ENCODE measurements at regions not wholly inside any gene's neighbourhood (a gene's known extent, or its start where the extent isn't known, plus 50 kb on each side); places are given as distances from the start of the nearest gene placed in this dataset.
"Not testable (repeated sequence)": the region's sequence is repeated elsewhere in the genome, so short reads cannot be mapped to it uniquely, and the experiment has no call there.

GRCh38 chr9:110095776-110096175, 112.2 kb downstream of the C9orf152 start:
- Histone ChIP-seq H3K27ac (peak overlapping the region in 1 of 2 donors; percentile 20), H3K4me3 (no peak overlapping the region), H3K4me1 (replicated peaks in 1 of 2) (peaks cover 32 to 38% of the 10 kb centered on the region in 2 donors)
- peak in 3 of 8 experiments; percentile 8 to 15 (median 10) for ATAC-seq (replicated peaks in 6 of 8)
- in situ Hi-C loops (cut with MboI; ENCODE audit: low pct_unique_long_range_greater_than_20kb in 2 of 9, low sequenced_read_pairs in 9 of 9, unreplicated experiment in 9 of 9): no loop called here
- 40 to 100% (median 90%) methylated on average over 1 to 2 of the region's 2 CpGs; no CpG with 5 or more reads in 5 of the 10 experiments for WGBS, 10 experiments

- H3K4me1 ChIP-seq (replicated peaks in 1 of 2): peaks cover 36 to 44% of the 10 kb centered on the region in 2 donors
- H3K27ac ChIP-seq; ATAC-seq (replicated peaks in 6 of 8); in situ Hi-C loops (cut with MboI; ENCODE audit: low pct_unique_long_range_greater_than_20kb in 2 of 9, low sequenced_read_pairs in 9 of 9, unreplicated experiment in 9 of 9); H3K4me3 ChIP-seq: not testable (repeated sequence)
- WGBS, 10 experiments: 63 to 100% (median 87%) methylated on average over 1 to 3 of the region's 3 CpGs; no CpG with 5 or more reads in 4 of the 10 experiments
These were observed 111.3 kb downstream of the C9orf152 start for GRCh38 chr9:110096674-110097073.

GRCh38 chr9:110099236-110100095, 108.5 kb downstream of the C9orf152 start:
- Histone ChIP-seq H3K27ac (peak overlapping the region; percentile 46 to 74), H3K4me1 (replicated peaks in 1 of 2) (peaks cover 37 to 48% of the 10 kb centered on the region in 2 donors), H3K4me3 (no peak overlapping the region)
- in situ Hi-C loops (cut with MboI; ENCODE audit: low pct_unique_long_range_greater_than_20kb in 2 of 9, low sequenced_read_pairs in 9 of 9, unreplicated experiment in 9 of 9): no loop called here
- ATAC-seq (replicated peaks in 6 of 8): peak; percentile 59 to 84 (median 78)
- WGBS, 10 experiments: 0 to 71% (median 33%) methylated on average over 1 to 5 of the region's 5 CpGs; no CpG with 5 or more reads in 1 of the 10 experiments

- 44 to 100% (median 74%) methylated on average over 1 to 6 of the region's 8 CpGs; no CpG with 5 or more reads in 3 of the 10 experiments for WGBS, 10 experiments
- H3K4me1 ChIP-seq (replicated peaks in 1 of 2): peaks cover 30 to 40% of the 10 kb centered on the region in 2 donors
- no peak overlapping the region for H3K27ac ChIP-seq
- no peak overlapping the region for H3K4me3 ChIP-seq
- in situ Hi-C loops (cut with MboI; ENCODE audit: low pct_unique_long_range_greater_than_20kb in 2 of 9, low sequenced_read_pairs in 9 of 9, unreplicated experiment in 9 of 9): no loop called here
- peak in 1 of 8 experiments; percentile 45 for ATAC-seq (replicated peaks in 6 of 8)
These were observed 106.3 kb downstream of the C9orf152 start for GRCh38 chr9:110101531-110102161.

GRCh38 chr9:110103257-110103656, 104.7 kb downstream of the C9orf152 start:
- H3K4me1 ChIP-seq (replicated peaks in 1 of 2): peaks cover 31 to 40% of the 10 kb centered on the region in 2 donors
- H3K27ac ChIP-seq: no peak overlapping the region
- 40 to 100% (median 84%) methylated on average over 1 to 2 of the region's 2 CpGs; no CpG with 5 or more reads in 1 of the 10 experiments for WGBS, 10 experiments
- in situ Hi-C loops (cut with MboI; ENCODE audit: low pct_unique_long_range_greater_than_20kb in 2 of 9, low sequenced_read_pairs in 9 of 9, unreplicated experiment in 9 of 9): no loop called here
- H3K4me3 ChIP-seq: no peak overlapping the region
- ATAC-seq (replicated peaks in 6 of 8): no peak

GRCh38 chr9:110104261-110104809, 103.6 kb downstream of the C9orf152 start:
- Histone ChIP-seq H3K4me1 (replicated peaks in 1 of 2) (peaks cover 25 to 29% of the 10 kb centered on the region in 2 donors), H3K4me3 (no peak overlapping the region), H3K27ac (no peak overlapping the region)
- in situ Hi-C loops (cut with MboI; ENCODE audit: low pct_unique_long_range_greater_than_20kb in 2 of 9, low sequenced_read_pairs in 9 of 9, unreplicated experiment in 9 of 9): no loop called here
- peak in 1 of 8 experiments; percentile 31 for ATAC-seq (replicated peaks in 6 of 8)
- WGBS, 10 experiments: 71 to 100% (median 94%) methylated on average over 1 to 5 of the region's 5 CpGs; no CpG with 5 or more reads in 2 of the 10 experiments

- H3K27ac ChIP-seq: no peak overlapping the region
- WGBS, 10 experiments: 30 to 100% (median 70%) methylated on average over 2 of the region's 2 CpGs; no CpG with 5 or more reads in 1 of the 10 experiments
- no peak overlapping the region for H3K4me3 ChIP-seq
- in situ Hi-C loops (cut with MboI; ENCODE audit: low pct_unique_long_range_greater_than_20kb in 2 of 9, low sequenced_read_pairs in 9 of 9, unreplicated experiment in 9 of 9): no loop called here
- ATAC-seq (replicated peaks in 6 of 8): peak in 3 of 8 experiments; percentile 36 to 60 (median 55)
- peaks cover 19 to 22% of the 10 kb centered on the region in 2 donors for H3K4me1 ChIP-seq (replicated peaks in 1 of 2)
These were observed 102.9 kb downstream of the C9orf152 start for GRCh38 chr9:110105107-110105506.

- peak overlapping the region in 1 of 2 donors; percentile 9 for H3K27ac ChIP-seq
- no peak overlapping the region for H3K4me3 ChIP-seq
- in situ Hi-C loops (cut with MboI; ENCODE audit: low pct_unique_long_range_greater_than_20kb in 2 of 9, low sequenced_read_pairs in 9 of 9, unreplicated experiment in 9 of 9): no loop called here
- peak in 5 of 8 experiments; percentile 7 to 74 (median 31) for ATAC-seq (replicated peaks in 6 of 8)
- H3K4me1 ChIP-seq (replicated peaks in 1 of 2): peaks cover 8 to 11% of the 10 kb centered on the region in 2 donors
- 30 to 100% (median 49%) methylated on average over 1 to 2 of the region's 2 CpGs; no CpG with 5 or more reads in 1 of the 10 experiments for WGBS, 10 experiments
These were observed 101.3 kb downstream of the C9orf152 start for GRCh38 chr9:110106661-110107060.

GRCh38 chr9:110109333-110110092, 98.4 kb downstream of the C9orf152 start:
- no peak overlapping the region for H3K27ac ChIP-seq
- in situ Hi-C loops (cut with MboI; ENCODE audit: low pct_unique_long_range_greater_than_20kb in 2 of 9, low sequenced_read_pairs in 9 of 9, unreplicated experiment in 9 of 9): no loop called here
- 51 to 95% (median 79%) methylated on average over 3 to 7 of the region's 7 CpGs; no CpG with 5 or more reads in 2 of the 10 experiments for WGBS, 10 experiments
- ATAC-seq (replicated peaks in 6 of 8): no peak
- H3K4me1 ChIP-seq (replicated peaks in 1 of 2): peaks cover 7% of the 10 kb centered on the region in 2 donors
- H3K4me3 ChIP-seq: no peak overlapping the region

- ATAC-seq (replicated peaks in 6 of 8): no peak
- in situ Hi-C loops (cut with MboI; ENCODE audit: low pct_unique_long_range_greater_than_20kb in 2 of 9, low sequenced_read_pairs in 9 of 9, unreplicated experiment in 9 of 9): no loop called here
- Histone ChIP-seq H3K27ac (no peak overlapping the region), H3K4me3 (no peak overlapping the region), H3K4me1 (replicated peaks in 1 of 2) (peaks cover 7% of the 10 kb centered on the region in 2 donors)
- 80 to 100% (median 100%) methylated on average over 1 to 2 of the region's 2 CpGs; no CpG with 5 or more reads in 3 of the 10 experiments for WGBS, 10 experiments
These were observed 97.8 kb downstream of the C9orf152 start for GRCh38 chr9:110110154-110110553.

GRCh38 chr9:110111868-110112267, 96.1 kb downstream of the C9orf152 start:
- in situ Hi-C loops (cut with MboI; ENCODE audit: low pct_unique_long_range_greater_than_20kb in 2 of 9, low sequenced_read_pairs in 9 of 9, unreplicated experiment in 9 of 9): no loop called here
- WGBS, 10 experiments: 80 to 100% (median 95%) methylated on average over 1 to 3 of the region's 3 CpGs; no CpG with 5 or more reads in 5 of the 10 experiments
- ATAC-seq (replicated peaks in 6 of 8): no peak
- Histone ChIP-seq H3K4me1 (replicated peaks in 1 of 2) (no peaks in the 10 kb centered on the region), H3K4me3 (no peak overlapping the region), H3K27ac (no peak overlapping the region)

- H3K27ac ChIP-seq: no peak overlapping the region
- H3K4me3 ChIP-seq: no peak overlapping the region
- 40 to 100% (median 94%) methylated on average over 1 to 4 of the region's 4 CpGs; no CpG with 5 or more reads in 1 of the 10 experiments for WGBS, 10 experiments
- no peaks in the 10 kb centered on the region for H3K4me1 ChIP-seq (replicated peaks in 1 of 2)
- no peak for ATAC-seq (replicated peaks in 6 of 8)
- in situ Hi-C loops (cut with MboI; ENCODE audit: low pct_unique_long_range_greater_than_20kb in 2 of 9, low sequenced_read_pairs in 9 of 9, unreplicated experiment in 9 of 9): no loop called here
These were observed 95.2 kb downstream of the C9orf152 start for GRCh38 chr9:110112792-110113191.

Data from motor neuron (in vitro differentiated cells).